ENCODE measurements at regions not wholly inside any gene's neighbourhood (a gene's known extent, or its start where the extent isn't known, plus 50 kb on each side); places are given as distances from the start of the nearest gene placed in this dataset.

DNA sequence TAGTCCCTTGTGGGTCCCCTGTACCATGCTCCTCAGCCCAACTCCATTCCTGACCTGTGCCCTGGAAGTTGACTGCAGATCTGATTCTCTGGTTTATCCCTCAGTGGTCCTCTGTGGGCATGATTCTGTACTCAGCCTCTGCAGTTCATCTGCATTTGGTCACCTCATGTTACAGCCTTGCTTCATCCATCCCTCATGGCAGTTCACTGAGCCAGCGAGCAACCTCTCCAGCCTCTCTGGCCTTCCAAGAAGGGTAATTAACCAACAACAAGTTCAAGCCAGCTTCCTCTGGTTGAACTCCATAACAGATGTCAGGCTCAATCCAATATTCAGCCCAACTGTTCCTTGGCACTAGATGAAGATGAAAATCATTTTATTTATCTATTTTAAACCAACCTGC is 509.5 kb downstream of the NTRK3 start:
- no peak for TF ChIP-seq CTCF (IDR thresholded peaks at IDR 0.05)
- TF ChIP-seq ZFX (IDR thresholded peaks at IDR 0.05; ENCODE audit: borderline replicate concordance) = no peak

Measured in 22Rv1 (cell line).